Endothelial cell of umbilical vein (primary cell): ENCODE measurements at regions not wholly inside any gene's neighbourhood (a gene's known extent, or its start where the extent isn't known, plus 50 kb on each side); places are given as distances from the start of the nearest gene placed in this dataset.
"Not testable (repeated sequence)": the region's sequence is repeated elsewhere in the genome, so short reads cannot be mapped to it uniquely, and the experiment has no call there.

Experiments used
- BruUV-seq: library from RNA; stranded (reverse); fragments of 400-500 nt; replicated peaks from 2 replicates; lab custom pipeline; 2021; lab: Mats Ljungman, UMichigan
- CTCF ChIA-PET: fragments of 300-600, 350-600 bp; sonication (Branson Sonifier 250); formaldehyde crosslinking; loops from one replicate; lab custom pipeline; 2021; ENCODE audit warnings: antibody characterized with exemption, inconsistent platforms; lab: Charles Lee
- POLR2A ChIA-PET: fragments of 300-600, 350-600 bp; sonication (Branson Sonifier 250); formaldehyde crosslinking; loops from one replicate; lab custom pipeline; 2021; ENCODE audit warnings: antibody characterized with exemption, inconsistent platforms; lab: Charles Lee
- DNase-seq: peaks from one replicate; pipeline ENCODE4 v3.0.0-alpha.2; 2011; ENCODE audit warnings: low read depth, low spot score
- FAIRE-seq: peaks from 2 replicates; lab custom pipeline; 2011; peaks lifted over from hg19 to GRCh38; lab: Jason Lieb, UNC
- H2AFZ ChIP-seq: 2 replicates; pipeline ENCODE4 v1.6.0; 2012; ENCODE audit warnings: low read depth, low read length, control low read depth, inconsistent platforms
- H3K27ac ChIP-seq: 2 replicates; pipeline ENCODE4 v1.5.1; 2011; ENCODE audit warnings: low read depth, mild to moderate bottlenecking, control low read depth, low read length, moderate library complexity; ENCODE audit not compliant: insufficient read depth
- H3K27me3 ChIP-seq, 2 experiments: 2 replicates each; pipeline versions ENCODE4 v1.6.0 to v1.6.1; 2011; ENCODE audit warnings: low read length in 2 of 2, mixed read lengths in 1 of 2; ENCODE audit not compliant: control insufficient read depth in 2 of 2, insufficient read depth in 2 of 2
- H3K36me3 ChIP-seq, 2 experiments: 2 replicates in 1 of 2; 3 replicates in 1 of 2; pipeline ENCODE4 v1.5.1; 2011; ENCODE audit warnings: low read length in 2 of 2, mild to moderate bottlenecking in 1 of 2, moderate library complexity in 1 of 2; ENCODE audit not compliant: control insufficient read depth in 2 of 2, insufficient read depth in 2 of 2; ENCODE audit errors: extremely low read depth in 1 of 2
- H3K4me1 ChIP-seq: 3 replicates; pipeline ENCODE4 v1.5.1; 2011; ENCODE audit warnings: mild to moderate bottlenecking, low read length; ENCODE audit not compliant: control insufficient read depth, insufficient read depth; ENCODE audit errors: extremely low read depth
- H3K4me2 ChIP-seq: 2 replicates; pipeline ENCODE4 v1.6.1; 2011; ENCODE audit warnings: low read length, control low read depth, mixed read lengths; ENCODE audit not compliant: insufficient read depth
- H3K4me3 ChIP-seq, 3 experiments: fragments of 200-600 bp in 1 of 3; sonication (generic), shearing (Covaris generic) in 1 of 3; replicated peaks in 1 of 3; 2 replicates each; pipeline ENCODE4 v1.5.1; 2011 to 2016; ENCODE audit warnings: control low read depth in 3 of 3, low read length in 3 of 3, mild to moderate bottlenecking in 2 of 3, inconsistent platforms in 1 of 3, low read depth in 1 of 3, moderate library complexity in 1 of 3; ENCODE audit not compliant: insufficient read depth in 1 of 3
- H3K79me2 ChIP-seq: 2 replicates; pipeline ENCODE4 v1.6.0; 2012; ENCODE audit warnings: low read length, inconsistent platforms; ENCODE audit not compliant: control insufficient read depth, insufficient read depth
- H3K9ac ChIP-seq: replicated peaks from 2 replicates; pipeline ENCODE3; 2011; ENCODE audit warnings: low read length, control low read depth; ENCODE audit not compliant: insufficient read depth; ENCODE audit errors: extremely low read depth
- H3K9me1 ChIP-seq: replicated peaks from 3 replicates; pipeline ENCODE4 v1.6.0; 2011; ENCODE audit warnings: mild to moderate bottlenecking, low read length; ENCODE audit not compliant: control insufficient read depth, insufficient read depth; ENCODE audit errors: extremely low read depth
- H3K9me3 ChIP-seq: replicated peaks from 2 replicates; pipeline ENCODE4 v1.5.1; 2012; ENCODE audit warnings: low read length, inconsistent platforms; ENCODE audit not compliant: control insufficient read depth, insufficient read depth
- H4K20me1 ChIP-seq: replicated peaks from 2 replicates; pipeline ENCODE3; 2011; ENCODE audit warnings: mild to moderate bottlenecking, low read length; ENCODE audit not compliant: control insufficient read depth, insufficient read depth; ENCODE audit errors: extremely low read depth
- EZH2 ChIP-seq: IDR thresholded peaks from 2 replicates; pipeline ENCODE4 v1.6.1; 2012; ENCODE audit warnings: borderline replicate concordance, low read depth, mild to moderate bottlenecking, moderate library complexity, low read length, inconsistent platforms; ENCODE audit not compliant: severe bottlenecking
- FOS ChIP-seq: IDR thresholded peaks from 2 replicates; pipeline ENCODE4 v1.6.1; 2011; ENCODE audit warnings: mild to moderate bottlenecking, low read length, moderate library complexity, borderline replicate concordance; ENCODE audit not compliant: insufficient read depth
- GATA2 ChIP-seq: IDR thresholded peaks from 2 replicates; pipeline ENCODE4 v1.7.0; 2011; ENCODE audit warnings: low read depth, mild to moderate bottlenecking, moderate library complexity, mixed read lengths, low read length; ENCODE audit not compliant: insufficient read length, insufficient read depth
- JUN ChIP-seq: IDR thresholded peaks from 2 replicates; pipeline ENCODE4 v1.6.1; 2011; ENCODE audit warnings: borderline replicate concordance, low read depth; ENCODE audit not compliant: insufficient read length, insufficient read depth
- MYC ChIP-seq: IDR thresholded peaks from one replicate; pipeline ENCODE4 v1.6.1; 2011; ENCODE audit warnings: mild to moderate bottlenecking, low read depth, low read length
- POLR2A ChIP-seq: IDR thresholded peaks from 2 replicates; pipeline ENCODE4 v1.6.1; 2012; ENCODE audit warnings: low read depth, mild to moderate bottlenecking, control low read depth, low read length
- POLR2AphosphoS5 ChIP-seq: IDR thresholded peaks from 2 replicates; pipeline ENCODE4 v1.6.1; 2012; ENCODE audit warnings: low read depth, mild to moderate bottlenecking, control low read depth, low read length, moderate library complexity; ENCODE audit not compliant: insufficient read depth
- dilution Hi-C: fragments of 300-500 bp; cut with MboI; formaldehyde crosslinking; loops from one replicate; pipeline ENCODE4 v1.15.0; 2019; ENCODE audit warnings: low sequenced_read_pairs; ENCODE audit not compliant: extremely low pct_ligation_motif_present
- intact Hi-C: fragments of 100-400 bp; cut with micrococcal nuclease; formaldehyde crosslinking; loops from one replicate; pipeline ENCODE4 v1.10.0; 2022
- TF ChIP-seq, protein P1 (sequence below): IDR thresholded peaks from 2 replicates; pipeline ENCODE4 v1.6.1; 2011; ENCODE audit not compliant: insufficient read depth, insufficient read length
- TF ChIP-seq, protein P2 (sequence below), 2 donors: IDR thresholded peaks; 1 replicate in 1 of 2; 2 replicates in 1 of 2; pipeline ENCODE4 v1.5.1; 2011; ENCODE audit warnings: low read length in 2 of 2, mild to moderate bottlenecking in 2 of 2, moderate library complexity in 2 of 2, control low read depth in 1 of 2, inconsistent platforms in 1 of 2, low read depth in 1 of 2; ENCODE audit not compliant: insufficient read depth in 1 of 2; ENCODE audit errors: extremely low read depth in 1 of 2

DNA sequence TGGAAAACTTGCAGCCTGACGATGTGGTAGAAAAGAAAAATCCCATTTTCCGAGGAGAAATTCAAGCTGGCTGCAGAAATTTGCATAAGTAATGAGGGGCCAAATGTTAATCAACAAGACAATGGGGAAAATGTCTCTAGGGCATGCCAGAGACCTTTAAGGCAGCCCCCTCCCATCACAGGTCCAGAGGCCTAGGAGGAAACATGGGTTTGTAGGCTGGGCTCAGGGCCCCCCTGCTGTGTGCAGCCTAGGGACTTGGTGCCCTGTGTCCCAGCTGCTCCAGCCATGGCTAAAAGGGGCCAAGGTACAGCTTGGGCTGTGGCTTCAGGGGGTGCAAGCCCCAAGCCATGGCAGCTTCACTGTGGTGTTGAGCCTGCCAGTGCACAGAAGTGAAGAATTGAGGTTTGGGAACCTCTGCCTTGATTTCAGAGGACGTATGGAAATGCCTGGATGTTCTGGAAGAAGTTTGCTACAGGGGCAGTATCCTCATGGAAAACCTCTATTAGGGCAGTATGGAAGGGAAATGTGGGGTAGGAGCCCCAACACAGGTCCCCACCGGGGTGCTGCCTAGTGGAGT lies 75.9 kb upstream of the CADPS start:
- H3K4me2 ChIP-seq, result no peak overlapping the region
- FAIRE-seq, result no peak
- intact Hi-C loops, result no loop called here
- no peaks in the 10 kb centered on the region for H4K20me1 ChIP-seq
- H3K4me3 ChIP-seq, result no peak overlapping the region
- BruUV-seq, result no TSS peak
- H3K27me3 ChIP-seq, result no peaks in the 10 kb centered on the region
- CTCF ChIA-PET, result no interaction called here
- no peaks in the 10 kb centered on the region for H3K9me3 ChIP-seq
- H3K9me1 ChIP-seq, result no peaks in the 10 kb centered on the region
- H3K4me1 ChIP-seq, result no peaks in the 10 kb centered on the region
- no peak overlapping the region for H2AFZ ChIP-seq
- H3K79me2 ChIP-seq, result no peaks in the 10 kb centered on the region
- H3K36me3 ChIP-seq, result no peaks in the 10 kb centered on the region
- TF ChIP-seq FOS, result no peak
- no peak for TF ChIP-seq JUN
- TF ChIP-seq POLR2AphosphoS5, result no peak
- TF ChIP-seq GATA2, result no peak
- no peak for TF ChIP-seq POLR2A
- no peak for TF ChIP-seq EZH2
- TF ChIP-seq, protein P1, sequence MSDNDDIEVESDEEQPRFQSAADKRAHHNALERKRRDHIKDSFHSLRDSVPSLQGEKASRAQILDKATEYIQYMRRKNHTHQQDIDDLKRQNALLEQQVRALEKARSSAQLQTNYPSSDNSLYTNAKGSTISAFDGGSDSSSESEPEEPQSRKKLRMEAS, result no peak
- TF ChIP-seq MYC, result no peak
- TF ChIP-seq, protein P2, sequence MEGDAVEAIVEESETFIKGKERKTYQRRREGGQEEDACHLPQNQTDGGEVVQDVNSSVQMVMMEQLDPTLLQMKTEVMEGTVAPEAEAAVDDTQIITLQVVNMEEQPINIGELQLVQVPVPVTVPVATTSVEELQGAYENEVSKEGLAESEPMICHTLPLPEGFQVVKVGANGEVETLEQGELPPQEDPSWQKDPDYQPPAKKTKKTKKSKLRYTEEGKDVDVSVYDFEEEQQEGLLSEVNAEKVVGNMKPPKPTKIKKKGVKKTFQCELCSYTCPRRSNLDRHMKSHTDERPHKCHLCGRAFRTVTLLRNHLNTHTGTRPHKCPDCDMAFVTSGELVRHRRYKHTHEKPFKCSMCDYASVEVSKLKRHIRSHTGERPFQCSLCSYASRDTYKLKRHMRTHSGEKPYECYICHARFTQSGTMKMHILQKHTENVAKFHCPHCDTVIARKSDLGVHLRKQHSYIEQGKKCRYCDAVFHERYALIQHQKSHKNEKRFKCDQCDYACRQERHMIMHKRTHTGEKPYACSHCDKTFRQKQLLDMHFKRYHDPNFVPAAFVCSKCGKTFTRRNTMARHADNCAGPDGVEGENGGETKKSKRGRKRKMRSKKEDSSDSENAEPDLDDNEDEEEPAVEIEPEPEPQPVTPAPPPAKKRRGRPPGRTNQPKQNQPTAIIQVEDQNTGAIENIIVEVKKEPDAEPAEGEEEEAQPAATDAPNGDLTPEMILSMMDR (IDR thresholded peaks at IDR 0.05; ENCODE audit: extremely low read depth in 1 of 2, insufficient read depth in 1 of 2, low read depth in 1 of 2, low read length in 2 of 2), result no peak
- POLR2A ChIA-PET, result no interaction called here
- H3K9ac ChIP-seq, result no peak overlapping the region
- dilution Hi-C loops, result no loop called here
- DNase-seq, result no peak
- H3K27ac ChIP-seq, result no peak overlapping the region

DNA sequence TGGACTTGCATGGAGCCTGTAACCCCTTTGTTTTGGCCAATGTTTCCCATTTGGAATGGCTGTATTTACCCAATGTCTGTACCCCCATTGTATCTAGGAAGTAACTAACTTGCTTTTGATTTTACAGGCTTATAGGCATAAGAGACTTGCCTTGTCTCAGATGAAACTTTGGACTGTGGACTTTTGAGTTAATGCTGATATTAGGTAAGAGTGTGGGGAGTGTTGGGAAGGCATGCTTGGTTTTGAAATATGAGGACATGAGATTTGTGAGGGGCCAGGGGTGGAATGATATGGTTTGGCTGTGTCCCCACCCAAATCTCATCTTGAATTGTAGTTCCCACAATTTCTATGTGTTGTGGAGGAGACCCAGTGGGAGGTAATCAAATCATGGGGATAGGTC lies 76.7 kb upstream of the CADPS start:
- H3K27me3 ChIP-seq, H3K4me2 ChIP-seq, H3K36me3 ChIP-seq, H3K9ac ChIP-seq, H3K79me2 ChIP-seq, H3K27ac ChIP-seq, POLR2A ChIA-PET, DNase-seq, H3K4me1 ChIP-seq, H2AFZ ChIP-seq, CTCF ChIA-PET, H3K9me3 ChIP-seq, H3K4me3 ChIP-seq, BruUV-seq, FAIRE-seq, dilution Hi-C loops, H3K9me1 ChIP-seq, intact Hi-C loops, H4K20me1 ChIP-seq: not testable (repeated sequence)
